22Rv1 (cell line): ENCODE measurements at regions not wholly inside any gene's neighbourhood (a gene's known extent, or its start where the extent isn't known, plus 50 kb on each side); places are given as distances from the start of the nearest gene placed in this dataset.

Source experiments
- CTCF ChIP-seq: fragments of 450-650 bp; IDR thresholded peaks from 2 replicates; pipeline ENCODE4 v1.5.1; 2017; ENCODE audit warnings: mild to moderate bottlenecking
- ZFX ChIP-seq: fragments of 450-650 bp; IDR thresholded peaks from 2 replicates; pipeline ENCODE4 v1.6.1; 2017; ENCODE audit warnings: antibody characterized with exemption, borderline replicate concordance

- TF ChIP-seq CTCF: no peak
- TF ChIP-seq ZFX: no peak
These were observed 96.9 kb upstream of the GLS start for GRCh38 chr2:190783513-190784263.
